SH-SY5Y (cell line): ENCODE measurements at regions not wholly inside any gene's neighbourhood (a gene's known extent, or its start where the extent isn't known, plus 50 kb on each side); places are given as distances from the start of the nearest gene placed in this dataset.

Experiments used
- GATA2 ChIP-seq: IDR thresholded peaks from 2 replicates; pipeline ENCODE4 v1.6.1; 2011; ENCODE audit warnings: mild to moderate bottlenecking, low read depth, low read length
- GATA3 ChIP-seq: IDR thresholded peaks from 2 replicates; pipeline ENCODE4 v1.6.1; 2011; ENCODE audit warnings: low read depth, mild to moderate bottlenecking, low read length, moderate library complexity

DNA sequence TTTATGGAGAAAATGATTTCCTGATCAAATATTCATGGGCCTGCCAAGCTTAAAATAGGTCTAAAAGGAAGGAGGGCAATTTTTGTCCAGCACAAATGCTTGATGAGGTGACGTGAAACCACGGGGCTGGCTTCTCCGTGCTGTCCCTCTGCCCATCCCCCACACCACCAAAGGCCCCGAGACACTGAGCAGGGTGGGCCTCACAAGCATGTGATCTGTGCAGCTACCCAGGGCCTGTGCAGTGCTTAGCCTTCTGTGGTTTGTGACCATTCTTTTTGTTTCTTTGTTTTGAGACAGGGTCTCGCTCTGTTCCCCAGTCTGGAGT is 94.8 kb upstream of the RTL6 start:
- no peak for TF ChIP-seq GATA2
- no peak for TF ChIP-seq GATA3
